Stimulated activated CD4-positive, alpha-beta T cell treated with anti-CD3 and anti-CD28 coated beads, Interleukin-2, amount 100 ng/mL, for 4 hours (primary cell): ENCODE measurements at regions not wholly inside any gene's neighbourhood (a gene's known extent, or its start where the extent isn't known, plus 50 kb on each side); places are given as distances from the start of the nearest gene placed in this dataset.

Experiments used
- DNase-seq: peaks from one replicate; pipeline ENCODE4 v3.0.0-alpha.2; 2020; ENCODE audit warnings: low read depth

DNA sequence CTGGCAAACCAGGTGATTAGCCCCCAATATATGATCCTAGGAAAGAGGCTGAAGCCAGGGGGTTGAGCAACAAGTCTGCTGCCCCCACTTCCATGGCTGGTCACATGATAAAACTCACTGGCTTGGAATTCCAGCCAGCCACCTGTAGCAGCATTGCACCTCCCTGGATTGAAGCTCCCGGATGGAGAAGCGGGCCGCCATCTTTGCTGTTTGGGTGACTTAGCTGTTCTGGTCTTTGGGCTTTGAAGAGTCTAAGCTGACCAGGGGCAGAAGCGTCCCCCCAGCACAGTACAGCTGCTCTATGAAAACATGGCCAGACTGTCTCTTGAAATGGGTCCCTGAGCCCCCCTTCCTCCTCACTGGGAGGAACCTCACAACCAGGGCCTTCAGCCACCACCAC, 610.2 kb downstream of the ANXA1 start:
- no peak for DNase-seq

- no peak for DNase-seq
These were observed 622.2 kb downstream of the ANXA1 start for GRCh38 chr9:73773896-73774295.

DNA sequence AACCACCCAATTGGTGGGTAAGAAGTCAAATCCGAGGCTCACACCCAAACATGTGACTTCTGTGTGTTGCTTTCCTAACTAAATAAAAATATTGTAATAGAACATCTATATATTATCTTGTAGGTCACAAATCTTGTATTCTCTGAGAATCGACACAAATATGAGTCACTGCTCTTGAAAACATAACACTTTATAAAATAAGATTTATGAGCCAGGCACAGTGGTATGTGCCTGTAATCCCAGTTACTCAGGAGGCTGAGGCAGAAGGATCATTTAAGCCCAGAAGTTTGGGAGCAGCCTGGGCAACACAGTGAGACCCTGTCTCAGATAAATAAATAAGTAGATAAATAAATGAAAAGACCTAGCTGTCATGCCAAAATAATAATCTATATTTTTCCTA, 624.1 kb downstream of the ANXA1 start:
- DNase-seq: no peak

DNA sequence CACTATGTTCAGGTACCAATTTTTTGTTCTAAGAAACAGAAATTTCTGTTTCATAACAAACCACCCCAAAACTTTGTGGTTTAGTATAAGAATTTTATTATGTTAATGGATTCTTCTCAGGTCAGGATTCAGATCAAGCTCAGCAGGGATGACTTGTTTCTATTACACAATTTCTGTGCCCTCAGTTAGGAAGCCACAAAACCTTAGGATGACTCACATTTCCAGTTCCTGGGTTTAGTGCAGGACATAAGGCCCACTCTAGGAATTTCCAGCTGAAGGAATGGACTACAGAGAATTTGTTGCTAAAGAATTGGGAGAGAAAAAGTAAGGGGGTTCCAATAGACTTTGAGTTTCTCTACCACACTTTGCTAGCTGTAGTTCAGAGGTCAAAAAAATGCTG, 629.3 kb downstream of the ANXA1 start:
- no peak for DNase-seq

DNA sequence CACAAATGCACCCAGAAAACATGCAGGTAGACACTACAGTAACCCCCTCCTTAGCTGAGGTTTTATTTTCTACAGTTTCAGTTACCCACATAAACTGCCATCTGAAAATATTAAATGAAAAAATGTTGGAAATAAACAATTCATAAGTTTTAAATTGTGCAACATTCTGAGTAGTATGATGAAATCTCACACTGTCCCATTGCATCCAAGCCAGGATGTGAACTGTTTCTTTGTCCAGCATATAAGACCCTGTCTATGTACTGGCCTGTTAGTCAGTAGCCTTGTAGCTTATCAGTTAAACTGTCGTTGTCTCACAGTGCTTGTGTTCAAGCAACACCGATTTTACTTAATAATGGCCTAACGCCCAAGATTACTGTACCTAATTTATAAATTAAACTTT, 630.5 kb downstream of the ANXA1 start:
- DNase-seq: no peak

GRCh38 chr9:73799446-73799845, 647.8 kb downstream of the ANXA1 start:
- no peak for DNase-seq

DNA sequence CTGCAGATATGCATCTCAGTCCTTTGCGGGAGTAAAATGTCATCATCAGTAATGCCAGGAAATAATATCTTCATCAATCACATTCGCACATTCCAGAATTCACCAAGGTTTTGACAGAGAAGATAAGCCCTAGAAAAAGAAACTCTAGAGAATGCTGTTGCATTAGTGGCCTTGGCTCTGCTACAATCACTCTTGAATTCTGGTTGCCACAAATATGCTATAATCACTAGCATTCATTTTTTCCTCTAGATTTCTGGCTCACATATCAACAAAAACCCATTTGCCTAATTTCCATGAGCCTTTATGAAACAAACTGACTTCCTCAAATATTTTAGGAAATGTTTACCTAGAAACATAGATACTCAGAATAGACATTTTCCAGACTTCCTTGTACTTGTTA, 653.4 kb downstream of the ANXA1 start:
- no peak for DNase-seq

DNA sequence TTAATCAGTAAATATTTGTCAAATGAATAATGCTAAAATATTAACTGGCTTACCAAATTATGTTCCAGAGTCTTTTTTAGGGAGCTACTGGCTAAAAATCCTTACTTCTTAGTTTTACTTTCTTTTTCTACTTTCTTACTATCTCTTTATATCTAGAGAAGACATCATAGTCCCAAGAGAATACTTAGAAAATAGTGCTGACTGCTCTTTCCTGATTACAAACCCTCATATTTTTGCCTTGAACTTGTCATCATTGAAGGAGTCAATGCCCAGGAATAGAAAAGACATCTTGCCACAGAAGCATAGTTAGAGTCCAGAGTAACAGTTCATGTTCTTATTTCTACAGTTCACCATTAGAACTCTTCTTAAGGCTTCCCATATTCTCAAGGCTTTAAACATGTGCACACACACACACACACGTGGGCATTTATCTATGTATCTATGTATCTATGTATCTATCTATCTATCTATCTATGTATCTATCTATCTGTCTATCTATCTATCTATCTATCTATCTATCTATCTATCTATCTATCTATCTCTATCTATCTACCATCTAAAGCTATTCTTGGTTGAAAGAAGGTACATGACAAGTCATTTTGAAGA, 654.3 kb downstream of the ANXA1 start:
- no peak for DNase-seq

DNA sequence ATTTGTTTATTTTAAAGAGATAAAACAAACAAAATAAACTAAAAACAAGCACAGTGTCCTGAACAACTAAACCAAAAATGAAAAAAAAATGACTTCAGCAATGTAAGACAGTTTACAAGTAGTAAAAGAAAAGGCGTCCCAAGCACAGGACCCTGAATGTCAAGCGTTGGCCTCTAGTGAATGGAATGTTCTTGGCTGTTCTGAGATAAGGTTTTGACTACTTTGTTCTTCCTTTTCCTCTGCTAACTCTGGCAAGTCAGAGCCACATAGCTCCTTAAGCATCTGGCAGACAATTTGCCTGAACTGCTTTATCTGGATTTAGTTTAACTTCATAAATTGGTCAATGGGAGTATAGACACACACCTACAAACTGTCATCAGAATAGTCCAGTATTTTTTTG, 655.2 kb downstream of the ANXA1 start:
- DNase-seq: no peak

DNA sequence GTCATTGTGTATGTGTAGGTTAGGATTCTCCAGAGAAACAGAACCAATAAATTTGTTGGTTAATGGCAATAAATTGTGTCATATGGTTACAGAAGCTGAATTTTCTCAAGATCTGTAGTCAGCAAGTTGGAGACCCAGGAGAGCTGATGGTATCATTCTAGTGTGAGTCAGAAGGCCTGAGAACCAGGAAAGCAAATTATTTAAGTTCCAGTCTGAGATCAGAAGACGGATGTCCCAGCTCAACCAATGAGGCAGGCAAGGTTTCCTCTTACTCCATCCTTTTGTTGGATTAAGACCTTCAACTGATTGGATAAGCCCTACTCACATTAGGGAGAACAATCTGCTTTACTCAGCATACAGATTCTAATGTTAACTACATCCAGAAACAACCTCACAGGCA, 656.3 kb downstream of the ANXA1 start:
- no peak for DNase-seq

- no peak for DNase-seq
These were observed 659.0 kb downstream of the ANXA1 start for GRCh38 chr9:73810585-73811215.

- DNase-seq: no peak
These were observed 661.9 kb downstream of the ANXA1 start for GRCh38 chr9:73813546-73813945.

DNA sequence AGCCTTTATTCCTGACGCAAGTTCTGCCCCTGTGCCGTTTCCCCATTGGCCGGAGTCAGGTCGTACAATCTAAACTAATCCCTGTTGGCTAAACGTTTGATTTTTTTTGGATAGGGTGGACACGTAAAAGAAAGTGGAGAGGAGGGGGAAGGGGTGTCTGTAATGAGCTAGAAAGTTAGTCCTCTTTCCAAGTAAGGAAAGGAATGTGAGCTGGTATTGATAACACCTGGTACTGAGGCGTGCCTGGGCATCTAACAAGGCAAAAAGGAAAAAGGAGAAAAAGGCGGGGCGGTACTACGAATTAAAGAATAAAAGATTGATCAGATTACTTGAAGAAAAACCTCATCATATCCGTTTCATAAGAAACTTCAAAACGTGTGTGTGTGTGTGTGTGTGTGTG, 665.2 kb downstream of the ANXA1 start:
- DNase-seq: no peak

DNA sequence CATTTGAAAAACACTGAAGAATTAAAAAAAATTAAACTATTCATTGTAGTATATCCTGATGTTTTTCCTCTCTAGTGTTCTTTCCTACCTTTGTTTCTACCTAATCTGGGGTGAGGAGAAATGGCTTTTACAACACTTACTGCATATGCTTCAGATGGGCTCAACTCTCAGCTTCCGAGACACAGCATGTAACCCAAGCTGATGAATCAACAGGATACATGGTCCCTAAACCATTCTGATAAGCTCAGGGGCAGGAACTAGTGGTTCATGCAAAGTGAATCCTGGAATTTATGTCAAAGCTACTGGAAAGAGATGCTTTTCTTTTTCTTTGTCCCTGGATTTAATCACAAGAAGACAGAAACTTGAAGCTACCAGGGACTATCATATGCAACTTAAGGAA, 672.5 kb upstream of the RORB start:
- no peak for DNase-seq

DNA sequence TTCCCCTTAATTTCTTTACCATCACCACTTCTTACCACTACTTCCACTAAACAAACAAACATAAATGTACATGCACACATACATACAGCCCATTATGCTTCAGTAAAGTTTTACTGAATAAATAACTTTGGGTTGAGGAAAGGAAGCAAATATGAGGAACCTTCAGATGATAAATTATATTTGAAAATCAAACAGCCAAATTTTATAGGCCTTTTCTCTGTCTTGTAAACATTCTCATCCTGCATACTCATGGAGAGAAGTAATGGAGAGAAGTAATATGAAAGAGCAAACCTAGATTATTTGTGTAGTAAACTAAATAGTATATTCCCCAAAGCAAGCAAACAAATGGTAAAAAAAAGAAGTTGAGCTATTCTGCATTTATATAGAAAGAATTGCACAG, 658.3 kb upstream of the RORB start:
- DNase-seq: no peak

- no peak for DNase-seq
These were observed 657.7 kb upstream of the RORB start for GRCh38 chr9:73839471-73839870.

GRCh38 chr9:73841018-73841417, 656.1 kb upstream of the RORB start:
- DNase-seq: no peak

GRCh38 chr9:73844135-73844534, 653.0 kb upstream of the RORB start:
- DNase-seq: no peak

- no peak for DNase-seq
These were observed 651.6 kb upstream of the RORB start for GRCh38 chr9:73845539-73845938.

DNA sequence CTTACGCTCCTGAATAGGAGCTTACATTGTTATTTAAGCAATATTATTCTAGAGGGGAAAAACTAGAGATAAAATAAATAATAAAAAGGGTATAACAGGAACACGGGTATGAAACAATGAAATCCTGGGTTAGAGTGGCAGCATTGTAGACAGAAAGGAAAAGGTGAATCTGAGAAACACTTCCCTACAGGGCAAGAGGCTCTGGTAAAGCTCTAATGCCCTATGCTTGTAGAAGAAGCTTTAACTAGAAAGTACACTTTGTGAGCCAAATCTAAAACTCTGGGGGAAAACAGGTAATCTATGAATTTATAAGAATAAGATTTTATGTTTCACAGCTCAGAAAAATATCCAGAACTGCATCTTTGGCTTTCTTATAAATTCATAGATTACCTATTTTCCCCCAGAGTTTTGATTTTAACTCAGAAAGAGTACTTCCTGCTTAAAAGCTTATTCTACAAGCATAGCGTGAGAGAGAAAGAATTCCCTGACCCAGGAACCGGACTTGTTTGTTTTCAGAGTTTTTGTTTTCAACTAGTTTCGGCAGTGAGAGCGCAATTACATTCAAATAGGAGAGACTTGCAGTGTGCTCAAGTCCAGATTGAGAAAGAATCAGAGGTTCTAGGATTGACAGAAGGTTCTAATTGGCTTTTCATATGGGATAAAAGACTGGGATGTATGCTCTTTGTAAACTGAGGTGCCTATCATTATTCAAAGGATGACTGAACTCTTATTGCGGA, 651.0 kb upstream of the RORB start:
- DNase-seq: no peak

DNA sequence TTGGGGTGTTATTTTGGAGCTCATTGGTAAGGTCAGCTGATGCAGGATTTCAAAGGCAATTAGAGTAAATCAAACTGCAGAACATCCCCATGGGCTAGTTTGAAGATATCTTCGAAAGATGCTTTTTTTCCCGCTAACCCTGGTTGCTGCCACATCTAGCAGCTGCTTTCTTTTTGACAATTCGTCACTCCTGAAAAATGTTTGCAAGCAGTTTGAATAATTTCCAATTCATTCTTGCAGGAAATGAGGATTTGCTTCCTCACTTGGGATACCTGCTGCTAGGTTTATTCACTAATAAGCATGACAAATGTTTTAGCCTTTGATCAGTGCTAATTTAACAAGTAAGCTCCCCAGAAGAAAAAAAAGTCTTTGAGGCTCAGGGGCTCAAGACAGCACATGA, 649.6 kb upstream of the RORB start:
- no peak for DNase-seq

DNA sequence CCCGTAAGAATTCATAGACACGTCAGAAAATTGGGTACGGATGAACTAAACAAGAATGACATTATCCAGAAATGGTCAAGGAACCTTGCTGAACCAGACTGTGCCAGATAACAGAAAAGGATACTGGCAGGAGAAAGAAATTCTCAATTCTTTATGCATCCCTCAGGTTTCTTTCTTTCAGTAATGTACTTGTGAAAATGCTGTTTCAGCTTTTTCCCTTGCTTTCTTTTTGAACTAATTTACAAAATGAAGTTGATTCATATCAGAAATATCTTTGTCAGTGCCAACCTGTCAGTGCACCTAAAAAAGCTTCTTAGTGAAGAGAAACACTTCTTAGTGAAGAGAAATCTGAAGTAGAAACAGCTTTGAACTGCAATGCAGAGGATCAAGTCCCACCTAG, 643.6 kb upstream of the RORB start:
- DNase-seq: no peak

GRCh38 chr9:73855206-73855605, 641.9 kb upstream of the RORB start:
- DNase-seq: no peak

DNA sequence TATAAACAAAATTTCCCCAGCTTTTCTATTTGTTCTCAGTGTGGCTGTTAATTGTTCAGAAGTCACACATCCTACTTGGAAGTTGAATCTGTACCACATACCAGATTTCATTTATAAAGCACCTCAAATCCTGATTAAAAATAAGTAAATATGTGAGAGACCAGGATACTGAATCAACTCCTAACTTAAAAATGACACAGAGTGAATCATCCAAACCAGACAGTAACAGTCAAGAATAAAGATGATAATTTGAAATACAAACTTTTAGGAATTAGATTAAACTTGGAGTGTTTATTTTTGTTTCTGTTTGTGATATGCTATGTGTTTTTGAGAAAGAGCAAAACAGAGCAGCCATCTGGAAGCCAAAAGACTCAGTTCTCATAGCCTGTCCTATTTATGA, 633.2 kb upstream of the RORB start:
- no peak for DNase-seq
